ENCODE measurements at regions not wholly inside any gene's neighbourhood (a gene's known extent, or its start where the extent isn't known, plus 50 kb on each side); places are given as distances from the start of the nearest gene placed in this dataset.

- DNase-seq (ENCODE audit: low read depth): no peak
- no peak overlapping the region for H3K4me3 ChIP-seq (ENCODE audit: low read length)
- no peak for TF ChIP-seq CTCF (conservative IDR thresholded peaks at IDR 0.05; ENCODE audit: low read depth, low read length)
Measured at GRCh38 chr9:105966834-105967233, 272.5 kb downstream of the TMEM38B start.

- no peak overlapping the region for H3K4me3 ChIP-seq (ENCODE audit: low read length)
- DNase-seq (ENCODE audit: low read depth): no peak
- no peak for TF ChIP-seq CTCF (conservative IDR thresholded peaks at IDR 0.05; ENCODE audit: low read depth, low read length)
Measured at GRCh38 chr9:105967248-105967647, 272.9 kb downstream of the TMEM38B start.

- no peak for TF ChIP-seq CTCF (conservative IDR thresholded peaks at IDR 0.05; ENCODE audit: low read depth, low read length)
- no peak for DNase-seq (ENCODE audit: low read depth)
- no peak overlapping the region for H3K4me3 ChIP-seq (ENCODE audit: low read length)
Measured at GRCh38 chr9:105967797-105968196, 273.5 kb downstream of the TMEM38B start.

GRCh38 chr9:105968811-105969466, 274.6 kb downstream of the TMEM38B start:
- H3K4me3 ChIP-seq (ENCODE audit: low read length): no peak overlapping the region
- no peak for TF ChIP-seq CTCF (conservative IDR thresholded peaks at IDR 0.05; ENCODE audit: low read depth, low read length)
- DNase-seq (ENCODE audit: low read depth): no peak

GRCh38 chr9:105969636-105970035, 275.3 kb downstream of the TMEM38B start:
- DNase-seq (ENCODE audit: low read depth): no peak
- TF ChIP-seq CTCF (conservative IDR thresholded peaks at IDR 0.05; ENCODE audit: low read depth, low read length): no peak
- no peak overlapping the region for H3K4me3 ChIP-seq (ENCODE audit: low read length)

- no peak for DNase-seq (ENCODE audit: low read depth)
- no peak for TF ChIP-seq CTCF (conservative IDR thresholded peaks at IDR 0.05; ENCODE audit: low read depth, low read length)
- H3K4me3 ChIP-seq (ENCODE audit: low read length): no peak overlapping the region
Measured at GRCh38 chr9:105971986-105972385, 277.6 kb downstream of the TMEM38B start.

- no peak for DNase-seq (ENCODE audit: low read depth)
- H3K4me3 ChIP-seq (ENCODE audit: low read length): no peak overlapping the region
- no peak for TF ChIP-seq CTCF (conservative IDR thresholded peaks at IDR 0.05; ENCODE audit: low read depth, low read length)
Measured at GRCh38 chr9:105972466-105973204, 278.3 kb downstream of the TMEM38B start.
